T1000 (cell line): ENCODE measurements at regions not wholly inside any gene's neighbourhood (a gene's known extent, or its start where the extent isn't known, plus 50 kb on each side); places are given as distances from the start of the nearest gene placed in this dataset.

Source experiments
- DNase-seq: peaks from one replicate; lab custom pipeline; 2025; ENCODE audit warnings: mixed read lengths; lab: John Stamatoyannopoulos, UW

- DNase-seq = no peak
Measured at GRCh38 chr5:116686438-116686837, 111.8 kb upstream of the SEMA6A start.

- DNase-seq = no peak
Measured at GRCh38 chr5:116685931-116686330, 111.3 kb upstream of the SEMA6A start.

- no peak for DNase-seq
Measured at GRCh38 chr5:116685069-116685468, 110.4 kb upstream of the SEMA6A start.

GRCh38 chr5:116681334-116682013, 106.9 kb upstream of the SEMA6A start:
- no peak for DNase-seq

- DNase-seq = no peak
Measured at GRCh38 chr5:116675626-116675910, 100.9 kb upstream of the SEMA6A start.

GRCh38 chr5:116674881-116675625, 100.4 kb upstream of the SEMA6A start:
- DNase-seq = no peak

GRCh38 chr5:116673453-116673852, 98.8 kb upstream of the SEMA6A start:
- no peak for DNase-seq

- DNase-seq = no peak
Measured at GRCh38 chr5:116672203-116672602, 97.6 kb upstream of the SEMA6A start.

- no peak for DNase-seq
Measured at GRCh38 chr5:116671211-116671736, 96.7 kb upstream of the SEMA6A start.

GRCh38 chr5:116669261-116670031, 94.8 kb upstream of the SEMA6A start:
- no peak for DNase-seq

- no peak for DNase-seq
Measured at GRCh38 chr5:116668390-116668789, 93.8 kb upstream of the SEMA6A start.

GRCh38 chr5:116666901-116667300, 92.3 kb upstream of the SEMA6A start:
- DNase-seq = no peak

GRCh38 chr5:116664988-116665387, 90.4 kb upstream of the SEMA6A start:
- no peak for DNase-seq

GRCh38 chr5:116663081-116663480, 88.5 kb upstream of the SEMA6A start:
- DNase-seq = no peak

- DNase-seq = no peak
Measured at GRCh38 chr5:116661419-116661818, 86.8 kb upstream of the SEMA6A start.

- DNase-seq = no peak
Measured at GRCh38 chr5:116660929-116661328, 86.3 kb upstream of the SEMA6A start.

GRCh38 chr5:116658830-116659229, 84.2 kb upstream of the SEMA6A start:
- no peak for DNase-seq

GRCh38 chr5:116658141-116658540, 83.5 kb upstream of the SEMA6A start:
- DNase-seq = no peak

- DNase-seq = no peak
Measured at GRCh38 chr5:116655431-116655830, 80.8 kb upstream of the SEMA6A start.

GRCh38 chr5:116654925-116655324, 80.3 kb upstream of the SEMA6A start:
- no peak for DNase-seq

GRCh38 chr5:116652903-116653302, 78.3 kb upstream of the SEMA6A start:
- DNase-seq = no peak

- peak; percentile 65 for DNase-seq
Measured at GRCh38 chr5:116652196-116652729, 77.6 kb upstream of the SEMA6A start.

GRCh38 chr5:116651653-116652052, 77.0 kb upstream of the SEMA6A start:
- no peak for DNase-seq
